Ovary (tissue), 7 donors: ENCODE measurements at regions not wholly inside any gene's neighbourhood (a gene's known extent, or its start where the extent isn't known, plus 50 kb on each side); places are given as distances from the start of the nearest gene placed in this dataset.

Experiments
- DNase-seq, 5 donors: peaks; one replicate each; pipeline ENCODE4 v3.0.0-alpha.2; 2019 to 2020
- H3K27ac ChIP-seq, 2 donors: fragments of 200-600 bp; one replicate each; pipeline versions ENCODE4 v1.5.1 to v1.8.0; 2019 to 2022
- H3K27me3 ChIP-seq: fragments of 200-600 bp; one replicate; pipeline ENCODE4 v1.8.0; 2022
- H3K36me3 ChIP-seq: fragments of 200-600 bp; sonication (generic); one replicate; pipeline ENCODE4 v1.5.1; 2019
- H3K4me1 ChIP-seq: one replicate; pipeline ENCODE4 v1.8.1; 2013; ENCODE audit warnings: mild to moderate bottlenecking, moderate library complexity; ENCODE audit not compliant: insufficient read depth
- H3K4me3 ChIP-seq: fragments of 200-600 bp; sonication (generic); one replicate; pipeline ENCODE4 v1.5.1; 2017
- H3K9me3 ChIP-seq, 2 donors: fragments of 200-600 bp in 1 of 2; sonication (generic) in 1 of 2; one replicate each; pipeline versions ENCODE4 v1.5.1 to v1.8.1; 2013 to 2019; ENCODE audit warnings: mild to moderate bottlenecking in 1 of 2, moderate library complexity in 1 of 2
- EP300 ChIP-seq: sonication (generic); formaldehyde crosslinking; IDR thresholded peaks from one replicate; pipeline ENCODE4 v1.6.1; 2017; ENCODE audit warnings: antibody characterized with exemption
- POLR2A ChIP-seq: fragments of 450-650 bp; IDR thresholded peaks from one replicate; pipeline ENCODE4 v1.6.1; 2017; ENCODE audit warnings: antibody characterized with exemption, mild to moderate bottlenecking, moderate library complexity
- WGBS, 3 donors: extraction: QIAGEN DNeasy Blood & Tissue Kit in 1 of 3; methylation state at CpG; one replicate each; pipeline versions ENCODE4 v1.1.5 to v1.1.7; 2013 to 2017; 5-methylcytosine and 5-hydroxymethylcytosine counted together
- intact Hi-C, 4 donors: fragments of 100-400 bp; cut with DNase I; formaldehyde crosslinking; loops; one replicate each; pipeline versions ENCODE4 v1.11.0 to v1.15.1; 2022 to 2023
- TF ChIP-seq, protein P1 (sequence below), 3 donors: fragments of 450-650 bp in 2 of 3; fragments of 200-600 bp in 1 of 3; IDR thresholded peaks; one replicate each; pipeline versions ENCODE4 v1.5.1 to v1.8.0; 2016 to 2022; ENCODE audit warnings: antibody characterized with exemption in 3 of 3, mild to moderate bottlenecking in 1 of 3
- donor health status: DM: no; HTN: no; CAD: no; lungs with moderate emphysema.
- donor health status: DM: no; HTN: no; CAD: no.
- donor health status: Bipolar disorder and iron deficiency.
- donor health status: DM: no; HTN: no; CAD: no.
- donor health status: DM: yes; HTN: yes; CAD: no.

DNA sequence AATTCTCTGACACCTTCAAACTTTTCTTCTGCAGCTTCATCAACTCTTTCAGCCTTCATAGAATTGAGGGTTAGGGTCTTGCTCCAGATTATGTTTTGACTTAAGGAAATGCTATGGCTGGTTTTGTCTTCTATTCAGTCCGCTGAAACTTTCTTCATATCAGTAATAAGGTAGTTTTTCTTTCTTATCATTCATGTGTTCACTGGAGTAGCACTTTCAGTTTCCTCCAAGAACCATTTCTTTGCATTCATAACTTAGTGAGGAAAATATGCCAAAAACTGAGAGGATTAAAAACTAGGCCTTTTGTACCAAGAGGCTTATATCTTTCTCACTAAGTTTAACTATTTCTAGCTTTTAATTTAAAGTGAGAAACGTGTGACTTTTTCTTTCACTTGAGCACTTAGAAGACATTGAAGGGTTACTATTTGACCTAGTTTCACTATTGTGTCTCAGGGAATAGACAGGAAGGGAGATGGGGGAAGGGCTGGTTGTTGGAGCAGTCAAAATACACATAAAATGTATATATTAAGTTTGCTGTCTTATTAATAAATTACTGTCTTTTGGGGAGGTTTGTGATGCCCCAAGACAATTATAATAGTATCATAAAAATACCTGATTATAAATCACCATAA lies 1110.1 kb downstream of the TBL1XR1 start:
- no peak for DNase-seq
- TF ChIP-seq EP300, result no peak
- TF ChIP-seq POLR2A, result no peak
- TF ChIP-seq, protein P1, sequence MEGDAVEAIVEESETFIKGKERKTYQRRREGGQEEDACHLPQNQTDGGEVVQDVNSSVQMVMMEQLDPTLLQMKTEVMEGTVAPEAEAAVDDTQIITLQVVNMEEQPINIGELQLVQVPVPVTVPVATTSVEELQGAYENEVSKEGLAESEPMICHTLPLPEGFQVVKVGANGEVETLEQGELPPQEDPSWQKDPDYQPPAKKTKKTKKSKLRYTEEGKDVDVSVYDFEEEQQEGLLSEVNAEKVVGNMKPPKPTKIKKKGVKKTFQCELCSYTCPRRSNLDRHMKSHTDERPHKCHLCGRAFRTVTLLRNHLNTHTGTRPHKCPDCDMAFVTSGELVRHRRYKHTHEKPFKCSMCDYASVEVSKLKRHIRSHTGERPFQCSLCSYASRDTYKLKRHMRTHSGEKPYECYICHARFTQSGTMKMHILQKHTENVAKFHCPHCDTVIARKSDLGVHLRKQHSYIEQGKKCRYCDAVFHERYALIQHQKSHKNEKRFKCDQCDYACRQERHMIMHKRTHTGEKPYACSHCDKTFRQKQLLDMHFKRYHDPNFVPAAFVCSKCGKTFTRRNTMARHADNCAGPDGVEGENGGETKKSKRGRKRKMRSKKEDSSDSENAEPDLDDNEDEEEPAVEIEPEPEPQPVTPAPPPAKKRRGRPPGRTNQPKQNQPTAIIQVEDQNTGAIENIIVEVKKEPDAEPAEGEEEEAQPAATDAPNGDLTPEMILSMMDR (IDR thresholded peaks at IDR 0.05), result no peak

DNA sequence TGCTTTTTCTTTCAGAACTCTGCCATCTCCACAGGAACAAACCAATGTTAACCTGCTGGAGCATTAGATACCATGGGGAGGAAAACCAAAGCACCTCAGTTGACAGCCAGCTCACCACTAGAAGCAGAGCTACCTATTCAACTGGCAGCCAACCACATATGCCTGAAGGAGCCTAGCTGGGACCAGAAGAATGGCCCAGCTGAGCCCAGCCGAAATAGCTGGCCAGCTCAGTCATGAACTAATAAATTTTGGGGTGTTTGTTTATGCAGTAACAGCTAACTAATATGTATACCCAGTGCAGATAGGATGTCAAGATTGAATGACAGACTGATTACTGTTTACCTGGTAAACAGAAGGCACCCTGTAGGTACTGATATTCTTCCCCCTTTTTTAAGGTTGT lies 1117.5 kb downstream of the TBL1XR1 start:
- TF ChIP-seq POLR2A, result no peak
- TF ChIP-seq, protein P1 (IDR thresholded peaks at IDR 0.05), result no peak
- TF ChIP-seq EP300, result no peak
- no peak for DNase-seq
- H3K4me1 ChIP-seq, result no peaks in the 10 kb centered on the region
- no peaks in the 10 kb centered on the region for H3K36me3 ChIP-seq
- H3K27me3 ChIP-seq, result no peaks in the 10 kb centered on the region
- 0 to 86% (median 42%) methylated on average over 1 of the region's 1 CpG for WGBS, 3 donors
- H3K9me3 ChIP-seq, result no peaks in the 10 kb centered on the region
- no peak overlapping the region for H3K4me3 ChIP-seq
- intact Hi-C loops, result no loop called here
- no peak overlapping the region for H3K27ac ChIP-seq

More for the DNA sequence above, 1110.1 kb downstream of the TBL1XR1 start:
- Histone ChIP-seq H3K9me3 (no peaks in the 10 kb centered on the region), H3K4me3 (no peak overlapping the region), H3K36me3 (no peaks in the 10 kb centered on the region), H3K4me1 (no peaks in the 10 kb centered on the region), H3K27me3 (no peaks in the 10 kb centered on the region), H3K27ac (no peak overlapping the region)
- intact Hi-C loops, result no loop called here
- WGBS, 3 donors, result 37 to 73% (median 57%) methylated on average over 2 of the region's 2 CpGs

DNA sequence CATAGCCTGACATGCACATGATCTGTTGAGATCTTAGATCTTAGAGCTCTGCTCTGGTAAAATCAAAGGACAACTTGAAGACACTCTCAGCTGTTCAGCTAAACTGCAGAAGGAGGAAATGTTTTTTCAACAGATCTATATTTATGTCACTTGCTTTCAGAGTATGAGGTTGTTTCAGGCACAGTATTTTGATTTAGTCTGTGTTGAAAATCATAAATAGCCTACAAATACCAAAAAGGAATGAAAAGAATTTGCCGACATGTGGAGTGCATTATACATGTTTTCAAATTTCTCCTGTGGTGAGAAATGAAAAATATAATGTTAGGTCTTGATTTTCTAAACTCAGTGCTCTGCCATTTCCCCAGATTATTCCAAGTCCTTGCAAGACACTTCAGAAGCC lies 1118.4 kb downstream of the TBL1XR1 start:
- no peaks in the 10 kb centered on the region for H3K9me3 ChIP-seq
- no peak overlapping the region for H3K27ac ChIP-seq
- intact Hi-C loops, result no loop called here
- WGBS, 3 donors, result 11 to 18% (median 13%) methylated on average over 1 of the region's 1 CpG
- DNase-seq, result no peak
- H3K4me3 ChIP-seq, result no peak overlapping the region
- no peaks in the 10 kb centered on the region for H3K27me3 ChIP-seq
- no peaks in the 10 kb centered on the region for H3K36me3 ChIP-seq
- TF ChIP-seq POLR2A, result no peak
- TF ChIP-seq, protein P1 (IDR thresholded peaks at IDR 0.05), result no peak
- TF ChIP-seq EP300, result no peak
- H3K4me1 ChIP-seq, result no peaks in the 10 kb centered on the region

DNA sequence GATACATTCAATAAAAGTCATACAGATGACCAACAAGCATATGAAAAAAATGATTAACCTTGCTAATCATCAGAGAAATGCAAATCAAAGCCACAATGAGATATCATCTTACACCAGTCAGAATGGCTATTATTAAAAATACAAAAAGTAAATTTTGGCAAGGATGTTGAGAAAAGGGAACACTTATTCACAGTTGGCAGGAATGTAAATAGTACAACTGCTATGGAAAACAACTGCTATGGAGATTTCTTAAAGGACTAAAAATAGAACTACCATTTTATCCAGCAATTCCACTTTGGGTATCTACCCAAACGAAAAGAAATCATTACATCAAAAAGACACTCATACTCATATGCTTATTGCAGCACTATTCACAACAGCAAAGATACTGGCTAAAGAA lies 1121.8 kb downstream of the TBL1XR1 start:
- H3K36me3 ChIP-seq, result no peaks in the 10 kb centered on the region
- TF ChIP-seq, protein P1 (IDR thresholded peaks at IDR 0.05), result no peak
- TF ChIP-seq POLR2A (no peak), EP300 (no peak)
- H3K4me3 ChIP-seq, result no peak overlapping the region
- intact Hi-C loops, result no loop called here
- no peaks in the 10 kb centered on the region for H3K4me1 ChIP-seq
- H3K9me3 ChIP-seq, result no peaks in the 10 kb centered on the region
- H3K27me3 ChIP-seq, result no peaks in the 10 kb centered on the region
- H3K27ac ChIP-seq, result no peak overlapping the region
- DNase-seq, result no peak
- 25 to 41% (median 27%) methylated on average over 1 of the region's 1 CpG for WGBS, 3 donors
